PC-3 (cell line): ENCODE measurements at regions not wholly inside any gene's neighbourhood (a gene's known extent, or its start where the extent isn't known, plus 50 kb on each side); places are given as distances from the start of the nearest gene placed in this dataset.
A peak's percentile ranks its signal among the peaks of the same experiment; 100 is the strongest.

ENCODE experiments used
- ATAC-seq: fragments of 200-7000 bp; cut with Tn5 transposase; 2 replicates; pipeline ENCODE4 v1.9.1; 2020; ENCODE audit warnings: mild to moderate bottlenecking, moderate library complexity
- BruUV-seq: library from RNA; stranded (reverse); fragments of 400-500 nt; replicated peaks from 2 replicates; lab custom pipeline; 2021; lab: Mats Ljungman, UMichigan
- CTCF ChIA-PET: fragments of 300-600 bp; sonication (Branson Sonifier 250); formaldehyde crosslinking; loops from one replicate; lab custom pipeline; 2022; ENCODE audit warnings: antibody characterized with exemption; lab: Charles Lee
- POLR2A ChIA-PET: fragments of 300-600 bp; sonication (Branson Sonifier 250); formaldehyde crosslinking; loops from one replicate; lab custom pipeline; 2022; ENCODE audit warnings: antibody characterized with exemption; ENCODE audit not compliant: unreplicated experiment; lab: Charles Lee
- DNase-seq: peaks from one replicate; pipeline ENCODE4 v3.0.0-alpha.2; 2015
- H2AFZ ChIP-seq: fragments of 300-600 bp; sonication (generic); 2 replicates; pipeline ENCODE4 v1.6.0; 2016; ENCODE audit warnings: antibody characterized with exemption, low read length
- H3F3A ChIP-seq: fragments of 300-600 bp; sonication (generic); one replicate; pipeline ENCODE4 v1.6.0; 2017; ENCODE audit warnings: antibody characterized with exemption, low read length, control low read depth, mild to moderate bottlenecking; ENCODE audit not compliant: unreplicated experiment
- H3K27ac ChIP-seq: fragments of 300-600 bp; sonication (generic); 2 replicates; pipeline ENCODE4 v1.5.1; 2016; ENCODE audit warnings: mild to moderate bottlenecking, low read length
- H3K27me3 ChIP-seq: fragments of 300-600 bp; sonication (generic); 2 replicates; pipeline ENCODE4 v1.6.1; 2016; ENCODE audit warnings: low read length, mixed read lengths
- H3K36me3 ChIP-seq: fragments of 300-600 bp; sonication (generic); 2 replicates; pipeline ENCODE4 v1.6.1; 2016; ENCODE audit warnings: low read depth, mixed run types, low read length, mixed read lengths
- H3K4me1 ChIP-seq: fragments of 300-600 bp; sonication (generic); 2 replicates; pipeline ENCODE4 v1.5.1; 2016; ENCODE audit warnings: low read length; ENCODE audit not compliant: insufficient read depth
- H3K4me2 ChIP-seq: fragments of 300-600 bp; sonication (generic); 2 replicates; pipeline ENCODE4 v1.6.0; 2016; ENCODE audit warnings: low read length
- H3K4me3 ChIP-seq: fragments of 300-600 bp; sonication (generic); 2 replicates; pipeline ENCODE4 v1.5.1; 2016; ENCODE audit warnings: mild to moderate bottlenecking, low read length, mixed read lengths
- H3K79me2 ChIP-seq: fragments of 300-600 bp; sonication (generic); 2 replicates; pipeline ENCODE4 v1.6.1; 2017; ENCODE audit warnings: low read length, mixed read lengths
- H3K9ac ChIP-seq: fragments of 300-600 bp; sonication (generic); 2 replicates; pipeline ENCODE4 v1.6.0; 2016; ENCODE audit warnings: mild to moderate bottlenecking, low read length
- H3K9me2 ChIP-seq: fragments of 300-600 bp; sonication (generic); replicated peaks from 2 replicates; pipeline ENCODE4 v1.6.1; 2016; ENCODE audit warnings: mixed run types, low read length, mixed read lengths
- H3K9me3 ChIP-seq: fragments of 300-600 bp; sonication (generic); 2 replicates; pipeline ENCODE4 v1.6.1; 2016; ENCODE audit warnings: low read length, mixed read lengths
- H4K20me1 ChIP-seq: fragments of 300-600 bp; sonication (generic); 2 replicates; pipeline ENCODE4 v1.6.1; 2016; ENCODE audit warnings: low read length, mixed read lengths
- EZH2 ChIP-seq: fragments of 300-600 bp; sonication (generic); IDR thresholded peaks from one replicate; pipeline ENCODE4 v1.6.1; 2017; ENCODE audit warnings: antibody characterized with exemption, mild to moderate bottlenecking, low read length; ENCODE audit not compliant: unreplicated experiment
- EZH2phosphoT487 ChIP-seq: fragments of 300-600 bp; sonication (generic); IDR thresholded peaks from 2 replicates; pipeline ENCODE4 v1.6.1; 2018; ENCODE audit warnings: mild to moderate bottlenecking, antibody characterized with exemption, low read length, borderline replicate concordance
- intact Hi-C: fragments of 100-400 bp; cut with micrococcal nuclease; formaldehyde crosslinking; loops from 2 replicates; pipeline ENCODE4 v1.9.0; 2023
- TF ChIP-seq, protein P1 (sequence below): fragments of 300-600 bp; sonication (generic); conservative IDR thresholded peaks from 2 replicates; pipeline ENCODE4 v1.5.1; 2017; ENCODE audit warnings: antibody characterized with exemption, low read depth, mild to moderate bottlenecking, low read length

DNA sequence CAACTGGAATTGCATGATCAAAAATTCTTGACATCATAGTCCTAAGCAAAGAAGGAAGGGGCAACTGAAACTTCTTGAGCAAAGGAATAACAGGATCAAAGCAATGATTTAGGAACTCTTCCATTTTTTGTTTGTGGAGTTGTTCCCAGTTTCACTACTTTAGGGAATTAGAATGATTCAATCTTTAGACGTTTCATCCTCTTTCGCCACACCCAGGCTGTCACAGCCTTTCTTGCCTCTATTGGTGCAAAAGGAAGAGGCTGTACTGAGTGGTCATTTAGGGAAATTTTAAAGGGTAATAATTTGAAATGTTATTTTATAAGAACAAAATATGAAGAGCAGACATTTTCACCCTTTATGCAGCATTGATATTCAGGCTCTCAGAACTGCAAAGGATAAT lies 1026.0 kb upstream of the ARRDC3 start:
- CTCF ChIA-PET = interaction anchor here (0.6 kb wide), 1 partner anchor 895 kb away, joined by 3 read pairs; no protein-coding TSS in a partner anchor
- BruUV-seq = no TSS peak
- DNase-seq = peak; percentile 4

DNA sequence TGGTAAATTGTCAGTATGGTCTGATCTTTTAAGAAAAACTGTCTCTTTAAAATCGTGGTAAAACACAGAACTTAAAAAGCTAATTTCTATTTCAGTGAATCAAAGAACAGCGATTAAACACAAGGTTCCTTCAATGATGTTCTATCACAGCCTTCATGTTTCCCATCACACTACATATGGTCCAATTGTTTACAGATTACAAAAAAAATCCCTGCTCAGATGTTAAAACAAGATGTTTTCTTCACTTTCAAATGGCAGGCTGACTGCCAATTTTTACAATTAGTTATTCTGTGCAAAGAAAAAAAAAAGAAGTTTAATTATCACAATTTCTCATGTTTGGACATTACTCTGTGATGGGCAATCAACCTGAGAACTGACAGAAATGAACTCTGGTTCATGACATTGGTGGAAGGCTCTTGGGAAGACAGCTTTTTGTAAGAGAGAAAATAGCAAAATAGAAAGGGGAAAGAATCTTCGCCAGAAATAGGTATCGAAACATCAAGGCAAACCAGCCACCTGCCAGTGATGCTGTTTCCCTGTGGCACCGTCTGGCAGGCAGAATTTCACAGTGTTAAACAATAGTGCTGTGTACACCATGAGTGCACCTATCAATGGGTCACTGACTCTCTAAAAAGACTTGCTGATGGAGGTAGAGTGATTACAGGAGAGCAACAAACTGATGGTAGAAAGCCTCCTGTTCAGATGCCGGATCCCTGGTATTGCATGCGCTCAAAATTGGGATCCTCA lies 1020.0 kb upstream of the ARRDC3 start:
- no peak overlapping the region for H3K4me2 ChIP-seq
- CTCF ChIA-PET = no interaction called here

More for the DNA sequence above, 1026.0 kb upstream of the ARRDC3 start:
- no peaks in the 10 kb centered on the region for H3K4me1 ChIP-seq
- H3K4me3 ChIP-seq = no peak overlapping the region
- no peak overlapping the region for H2AFZ ChIP-seq
- H3K4me2 ChIP-seq = no peak overlapping the region
- no peak; the same call in 1 of the 2 replicates for ATAC-seq
- no peaks in the 10 kb centered on the region for H3F3A ChIP-seq
- TF ChIP-seq, protein P1, sequence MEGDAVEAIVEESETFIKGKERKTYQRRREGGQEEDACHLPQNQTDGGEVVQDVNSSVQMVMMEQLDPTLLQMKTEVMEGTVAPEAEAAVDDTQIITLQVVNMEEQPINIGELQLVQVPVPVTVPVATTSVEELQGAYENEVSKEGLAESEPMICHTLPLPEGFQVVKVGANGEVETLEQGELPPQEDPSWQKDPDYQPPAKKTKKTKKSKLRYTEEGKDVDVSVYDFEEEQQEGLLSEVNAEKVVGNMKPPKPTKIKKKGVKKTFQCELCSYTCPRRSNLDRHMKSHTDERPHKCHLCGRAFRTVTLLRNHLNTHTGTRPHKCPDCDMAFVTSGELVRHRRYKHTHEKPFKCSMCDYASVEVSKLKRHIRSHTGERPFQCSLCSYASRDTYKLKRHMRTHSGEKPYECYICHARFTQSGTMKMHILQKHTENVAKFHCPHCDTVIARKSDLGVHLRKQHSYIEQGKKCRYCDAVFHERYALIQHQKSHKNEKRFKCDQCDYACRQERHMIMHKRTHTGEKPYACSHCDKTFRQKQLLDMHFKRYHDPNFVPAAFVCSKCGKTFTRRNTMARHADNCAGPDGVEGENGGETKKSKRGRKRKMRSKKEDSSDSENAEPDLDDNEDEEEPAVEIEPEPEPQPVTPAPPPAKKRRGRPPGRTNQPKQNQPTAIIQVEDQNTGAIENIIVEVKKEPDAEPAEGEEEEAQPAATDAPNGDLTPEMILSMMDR = no peak
- TF ChIP-seq EZH2phosphoT487 (no peak), EZH2 (no peak)
- POLR2A ChIA-PET = no interaction called here
- no peaks in the 10 kb centered on the region for H3K36me3 ChIP-seq
- no peak overlapping the region for H3K27ac ChIP-seq
- H3K9me3 ChIP-seq = no peaks in the 10 kb centered on the region
- H3K9ac ChIP-seq = no peak overlapping the region
- H4K20me1 ChIP-seq = no peaks in the 10 kb centered on the region
- no peaks in the 10 kb centered on the region for H3K27me3 ChIP-seq
- H3K79me2 ChIP-seq = no peaks in the 10 kb centered on the region
- H3K9me2 ChIP-seq = no peaks in the 10 kb centered on the region
- intact Hi-C loops = no loop called here

DNA sequence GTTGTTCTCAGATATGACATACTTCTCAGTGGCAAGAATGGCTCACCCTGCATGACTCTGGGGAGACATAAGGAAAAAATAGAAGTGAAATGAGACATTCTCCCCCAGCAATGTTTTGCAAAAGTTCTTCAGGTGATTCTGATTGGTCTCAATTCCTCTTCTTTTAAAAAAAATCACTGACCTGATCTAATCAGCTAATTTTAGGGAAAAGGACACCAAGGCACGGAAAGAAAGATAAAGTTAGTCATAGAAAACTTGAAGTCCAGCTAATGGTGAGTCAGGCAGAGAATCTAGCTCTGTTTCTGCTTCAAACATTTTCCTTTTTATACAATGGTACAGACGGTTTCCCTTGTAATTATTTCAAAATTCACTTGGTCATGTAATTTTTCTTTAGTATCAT lies 1018.9 kb upstream of the ARRDC3 start:
- no peaks in the 10 kb centered on the region for H3K27me3 ChIP-seq
- ATAC-seq (0 out of 2 replicates have a peak, but pooled peaks have one; percentile 42), DNase-seq (peak; percentile 38)
- intact Hi-C loops = no loop called here
- no peaks in the 10 kb centered on the region for H3K9me3 ChIP-seq
- H3K9ac ChIP-seq = no peak overlapping the region
- H3K27ac ChIP-seq = no peak overlapping the region
- no peak overlapping the region for H2AFZ ChIP-seq
- no peaks in the 10 kb centered on the region for H4K20me1 ChIP-seq
- H3K9me2 ChIP-seq = no peaks in the 10 kb centered on the region
- no peak overlapping the region; the same call in 1 of the 2 replicates for H3K4me2 ChIP-seq
- H3F3A ChIP-seq = no peaks in the 10 kb centered on the region
- no TSS peak for BruUV-seq
- no peaks in the 10 kb centered on the region for H3K79me2 ChIP-seq
- no peak overlapping the region for H3K4me3 ChIP-seq
- ChIA-PET CTCF (no interaction called here), POLR2A (no interaction called here)
- peaks cover 11% of the 10 kb centered on the region for H3K4me1 ChIP-seq
- H3K36me3 ChIP-seq = no peaks in the 10 kb centered on the region
- TF ChIP-seq EZH2 (no peak), EZH2phosphoT487 (no peak)
- TF ChIP-seq, protein P1 = no peak

More for the DNA sequence above, 1020.0 kb upstream of the ARRDC3 start:
- H3K4me3 ChIP-seq = no peak overlapping the region
- no peaks in the 10 kb centered on the region for H3K36me3 ChIP-seq
- DNase-seq (no peak), ATAC-seq (no peak)
- H3K9ac ChIP-seq = no peak overlapping the region
- intact Hi-C loops = no loop called here
- no TSS peak for BruUV-seq
- H3K9me3 ChIP-seq = no peaks in the 10 kb centered on the region
- no peaks in the 10 kb centered on the region for H4K20me1 ChIP-seq
- TF ChIP-seq EZH2phosphoT487 (no peak), EZH2 (no peak)
- POLR2A ChIA-PET = interaction anchor here (0.6 kb wide), 1 partner anchor 380 kb away, joined by 5 read pairs; no protein-coding TSS in a partner anchor
- H3K9me2 ChIP-seq = no peaks in the 10 kb centered on the region
- no peak overlapping the region for H2AFZ ChIP-seq
- H3K79me2 ChIP-seq = no peaks in the 10 kb centered on the region
- H3F3A ChIP-seq = no peaks in the 10 kb centered on the region
- H3K27ac ChIP-seq = no peak overlapping the region
- no peaks in the 10 kb centered on the region for H3K27me3 ChIP-seq
- H3K4me1 ChIP-seq = peaks cover 11% of the 10 kb centered on the region
